Stimulated activated CD4-positive, alpha-beta T cell treated with anti-CD3 and anti-CD28 coated beads, Interleukin-12 subunit alpha, Interleukin-12 subunit beta, amount 100 ng/mL, for 48 hours (primary cell): ENCODE measurements at regions not wholly inside any gene's neighbourhood (a gene's known extent, or its start where the extent isn't known, plus 50 kb on each side); places are given as distances from the start of the nearest gene placed in this dataset.

Experiments
- DNase-seq, 3 donors: peaks; one replicate each; pipeline ENCODE4 v3.0.0-alpha.2; 2020; ENCODE audit warnings: low read depth in 2 of 3, low spot score in 1 of 3

DNA sequence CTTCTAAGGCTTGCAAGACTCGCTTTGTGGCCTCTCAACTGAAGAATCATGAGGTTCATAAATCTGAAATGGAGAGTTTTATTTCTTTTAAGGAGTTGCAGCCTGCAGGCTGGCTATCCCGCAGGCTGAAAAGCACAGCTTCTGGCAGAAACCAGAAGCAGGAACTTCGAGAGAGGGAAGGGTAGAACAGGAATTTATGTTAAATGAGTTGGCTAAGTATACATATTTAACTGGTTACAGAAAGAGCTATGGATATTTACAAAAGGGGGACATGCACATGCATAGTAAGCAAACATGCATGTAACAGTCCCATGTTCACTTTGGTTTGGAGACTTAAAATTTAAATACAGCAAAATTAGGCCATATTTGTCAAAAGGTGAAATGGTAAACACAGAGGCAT, 787.0 kb downstream of the TFAP2A start:
- DNase-seq: no peak

DNA sequence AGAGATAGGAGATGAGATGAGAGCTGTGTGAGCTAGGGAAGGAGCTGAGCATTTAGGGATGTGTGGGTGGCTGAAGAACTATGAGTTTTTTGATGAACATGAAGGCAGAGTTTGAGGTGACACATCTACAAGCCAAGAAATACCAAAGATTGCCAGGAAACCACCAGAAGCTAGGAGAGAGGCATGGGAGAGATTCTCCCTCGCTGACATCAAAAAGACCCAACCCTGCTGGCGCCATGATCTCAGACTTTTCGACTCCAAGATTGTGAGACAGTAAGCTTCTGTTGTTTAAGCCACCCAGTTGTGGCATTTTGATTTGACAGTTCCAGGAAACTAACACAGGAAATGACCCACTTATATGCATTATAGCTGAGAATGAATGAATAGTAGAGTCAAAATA, 790.9 kb downstream of the TFAP2A start:
- no peak for DNase-seq

DNA sequence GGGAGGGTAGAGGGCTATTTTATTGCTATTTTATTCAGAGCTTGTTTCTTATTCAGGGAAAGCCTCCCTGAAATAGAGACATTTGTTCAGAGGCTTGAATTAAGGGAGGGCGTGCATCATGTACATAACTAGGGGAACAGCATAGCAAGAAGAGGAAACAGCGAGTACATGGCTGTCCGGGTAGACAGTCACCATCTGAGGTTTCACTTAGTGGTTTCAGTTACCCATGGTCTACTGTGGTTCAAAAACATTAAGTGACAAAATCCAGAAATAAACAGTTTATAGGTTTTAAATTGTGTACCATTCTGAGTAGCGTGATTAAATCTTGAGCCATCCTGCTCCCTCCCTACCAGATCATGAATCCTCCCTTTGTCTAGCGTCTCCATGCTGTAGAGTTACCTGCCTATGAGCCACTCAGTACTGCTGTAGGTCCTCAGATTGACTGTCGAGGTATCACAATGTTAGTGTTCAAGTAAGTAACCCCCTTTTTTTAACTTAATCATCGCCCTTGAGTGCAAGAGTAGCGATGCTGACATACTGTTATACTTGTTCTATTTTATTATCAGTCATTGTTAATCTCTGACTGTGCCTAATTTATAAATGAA, 791.5 kb downstream of the TFAP2A start:
- no peak for DNase-seq

DNA sequence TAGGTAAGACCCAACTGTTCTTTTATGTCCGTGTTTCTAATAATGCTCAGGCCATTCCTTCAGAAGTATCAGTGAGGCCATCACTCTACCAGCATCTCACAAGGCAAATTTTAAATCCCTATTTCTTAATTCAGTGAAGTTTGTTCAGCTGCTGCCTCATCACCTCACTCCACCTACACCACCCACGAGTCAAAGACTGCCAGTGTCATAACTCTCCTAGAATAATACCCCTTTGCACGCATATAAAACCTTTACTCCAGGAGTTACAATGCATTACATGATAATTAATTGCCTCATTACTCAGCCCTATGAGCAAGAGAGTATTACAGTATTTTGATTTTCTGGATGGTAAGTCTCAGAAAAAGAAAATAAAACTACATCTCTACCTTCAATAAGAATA, 793.6 kb downstream of the TFAP2A start:
- DNase-seq: no peak

DNA sequence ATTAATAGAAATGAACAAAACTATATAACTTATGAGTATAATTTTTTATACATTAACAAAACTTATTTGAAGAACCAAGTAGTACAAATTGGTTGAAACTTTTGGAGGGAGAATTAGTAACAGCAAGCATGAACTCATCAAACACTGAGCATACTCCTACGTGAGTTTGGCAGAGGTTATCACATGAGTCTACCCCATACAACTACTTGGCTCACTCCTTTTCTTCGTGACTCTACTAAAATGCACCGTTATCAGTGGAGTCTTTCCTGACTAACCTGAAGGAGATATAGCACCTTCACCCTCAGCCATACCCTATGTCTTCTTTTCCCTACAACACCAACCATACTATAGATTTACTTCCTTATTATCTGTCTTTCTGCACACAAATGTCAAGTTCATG, 794.2 kb downstream of the TFAP2A start:
- DNase-seq: no peak

DNA sequence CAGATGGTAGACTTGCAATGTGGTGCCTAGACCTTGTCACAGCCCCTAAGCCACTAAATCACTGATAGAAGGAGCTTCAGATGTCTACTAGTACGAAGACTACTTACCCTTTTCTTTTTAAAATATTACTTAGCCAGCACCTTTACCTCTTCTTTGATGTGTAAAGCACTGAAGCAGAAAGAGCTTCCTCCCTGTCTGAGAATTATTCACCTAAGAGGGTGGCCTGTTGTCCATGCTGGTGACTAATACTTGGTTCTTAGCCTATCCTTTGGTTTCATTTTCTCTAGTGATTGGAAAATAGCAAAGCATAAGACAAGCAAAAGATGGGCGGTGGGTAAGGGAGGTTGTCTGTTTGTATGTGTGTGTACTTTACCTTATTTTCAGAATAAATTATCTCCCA, 794.6 kb downstream of the TFAP2A start:
- DNase-seq: no peak

DNA sequence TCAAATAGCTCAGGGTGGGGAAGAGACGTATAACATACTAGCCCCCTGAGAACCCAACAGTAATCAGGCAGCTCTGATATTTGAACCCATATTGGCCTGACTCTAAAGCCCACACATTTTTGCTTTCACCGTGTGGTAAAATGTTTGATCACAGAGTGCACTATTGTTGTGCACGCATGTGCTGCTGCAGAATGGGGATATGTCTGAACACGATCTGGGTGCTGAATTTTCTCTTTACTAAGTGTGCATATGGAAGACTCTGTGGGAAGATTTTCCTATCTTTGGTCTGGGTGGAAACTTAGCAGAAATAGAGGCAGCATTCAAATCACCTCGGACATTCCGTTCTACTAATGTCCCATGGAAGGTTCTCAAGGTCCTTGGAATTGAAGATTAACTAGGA, 800.1 kb downstream of the TFAP2A start:
- DNase-seq: no peak

DNA sequence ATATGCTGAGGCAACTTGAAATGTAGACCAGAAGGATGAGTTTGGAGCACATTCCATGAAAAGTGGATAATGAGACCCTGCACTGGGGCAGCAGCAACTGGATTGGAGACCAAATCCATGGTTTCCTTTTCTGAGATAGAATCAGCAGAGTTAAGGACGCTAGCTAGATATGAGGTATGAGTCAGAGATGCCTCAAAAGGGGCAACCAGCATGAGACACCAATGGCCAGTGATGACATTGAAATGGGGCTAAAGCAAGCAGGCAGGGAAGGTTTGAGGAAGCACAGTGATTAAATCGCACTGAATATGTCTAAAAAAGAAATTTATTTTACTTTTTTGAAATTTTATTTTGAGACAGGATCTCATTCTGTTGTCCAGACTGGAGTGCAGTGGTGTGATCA, 802.4 kb downstream of the TFAP2A start:
- no peak for DNase-seq

DNA sequence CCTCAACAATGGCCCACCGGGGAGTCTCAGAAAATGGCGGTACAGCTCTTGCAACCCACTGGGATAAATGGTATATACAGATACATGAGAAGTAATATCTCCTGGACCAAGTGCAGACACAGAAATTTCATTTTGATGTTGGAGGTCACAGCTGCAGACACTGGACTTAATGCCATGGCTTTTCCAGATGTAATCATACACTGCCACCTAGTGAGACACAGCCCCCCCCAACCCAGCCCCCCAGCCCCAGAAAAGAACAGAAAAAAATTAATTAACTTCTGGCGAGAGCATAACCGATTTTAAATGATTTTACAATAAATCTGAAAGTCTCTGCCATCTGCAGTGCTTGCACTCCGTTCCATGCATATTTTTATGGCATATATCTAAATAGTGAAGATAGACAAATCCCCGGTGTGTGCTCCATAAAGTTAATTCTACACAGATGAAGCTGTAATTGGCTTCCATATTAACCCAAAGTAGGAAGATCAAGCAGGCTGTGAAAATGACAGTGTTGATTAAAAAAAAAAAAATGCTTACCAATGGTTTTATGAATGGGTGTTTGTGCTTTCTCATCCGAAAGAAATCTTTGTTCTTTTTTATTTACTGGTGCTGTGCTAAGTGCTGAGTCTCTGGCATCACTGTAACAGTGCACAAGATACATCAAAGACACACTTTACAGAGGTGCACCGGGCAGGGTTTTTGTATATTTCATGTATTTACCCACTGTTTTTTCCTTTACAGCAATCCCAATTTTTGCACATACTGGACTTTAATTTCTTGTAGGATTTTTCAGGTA, 804.1 kb downstream of the TFAP2A start:
- DNase-seq: no peak

DNA sequence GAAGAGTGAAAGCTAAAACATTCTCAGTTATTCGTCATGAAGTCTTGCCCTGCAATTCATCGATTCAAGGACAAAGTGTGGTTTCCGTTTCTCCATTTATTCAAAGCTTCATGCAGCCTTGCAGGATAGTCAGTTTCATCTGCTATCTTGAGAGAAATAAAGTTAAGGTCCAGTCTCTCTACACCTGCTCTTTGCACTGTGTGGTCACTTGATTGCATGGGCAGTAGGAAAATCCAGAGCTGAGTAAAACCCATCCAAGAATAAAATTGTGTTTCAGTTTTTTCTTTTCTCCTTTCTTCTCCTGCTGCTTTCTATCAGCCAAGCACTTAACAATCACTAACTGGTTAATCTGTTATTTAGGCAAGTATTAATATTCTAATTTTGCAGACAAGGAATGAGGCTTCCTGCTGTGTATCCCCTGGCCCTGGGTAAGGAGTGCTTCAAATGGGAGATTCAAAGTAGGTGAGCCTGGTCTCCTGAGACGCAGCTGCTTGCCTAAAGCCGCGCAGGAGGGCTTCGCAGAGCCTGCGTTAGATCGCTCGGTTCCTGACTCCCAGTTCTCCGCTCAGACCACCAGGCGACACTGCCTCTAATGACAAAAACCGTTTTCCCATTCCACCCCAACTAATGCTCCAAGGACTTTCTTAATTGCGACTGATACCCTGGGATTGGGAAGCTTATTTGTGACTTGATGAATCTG, 808.3 kb downstream of the TFAP2A start:
- DNase-seq: no peak

DNA sequence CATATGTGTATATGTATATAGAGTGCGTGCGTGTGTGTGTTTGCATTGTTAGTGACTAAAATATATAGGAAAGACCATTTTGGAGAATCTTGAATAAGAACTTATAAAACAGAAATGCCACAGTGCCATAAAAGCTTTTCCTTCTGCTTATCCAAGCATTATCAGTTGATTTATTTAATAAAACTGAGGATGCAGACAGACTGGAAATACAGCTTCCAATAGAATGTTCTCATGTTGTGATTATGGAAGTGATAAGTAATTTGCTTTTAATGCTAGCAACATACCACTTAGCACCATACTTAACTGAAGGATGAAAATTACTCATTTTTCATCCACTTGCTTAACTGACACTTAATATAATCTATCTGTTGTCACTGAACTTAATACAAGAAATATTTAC, 820.1 kb downstream of the TFAP2A start:
- no peak for DNase-seq

DNA sequence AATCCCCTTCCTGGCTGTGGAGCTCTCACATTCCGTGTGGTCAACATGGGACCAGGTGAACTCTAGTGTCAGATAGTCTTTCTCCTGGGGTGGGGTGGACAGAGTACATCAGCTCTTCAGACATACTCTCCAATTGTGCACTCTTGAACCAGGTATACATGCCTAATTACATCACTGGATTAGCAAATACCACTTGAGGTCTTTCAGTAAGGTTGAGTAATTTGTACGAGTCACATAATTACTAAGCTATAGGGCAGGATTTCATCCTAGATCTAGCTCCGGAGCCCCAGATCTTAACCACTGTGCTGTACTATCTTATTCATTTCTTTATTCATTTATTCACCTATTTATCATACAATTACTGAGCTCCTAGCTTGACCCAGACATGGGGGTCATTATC, 821.3 kb downstream of the TFAP2A start:
- DNase-seq: no peak

DNA sequence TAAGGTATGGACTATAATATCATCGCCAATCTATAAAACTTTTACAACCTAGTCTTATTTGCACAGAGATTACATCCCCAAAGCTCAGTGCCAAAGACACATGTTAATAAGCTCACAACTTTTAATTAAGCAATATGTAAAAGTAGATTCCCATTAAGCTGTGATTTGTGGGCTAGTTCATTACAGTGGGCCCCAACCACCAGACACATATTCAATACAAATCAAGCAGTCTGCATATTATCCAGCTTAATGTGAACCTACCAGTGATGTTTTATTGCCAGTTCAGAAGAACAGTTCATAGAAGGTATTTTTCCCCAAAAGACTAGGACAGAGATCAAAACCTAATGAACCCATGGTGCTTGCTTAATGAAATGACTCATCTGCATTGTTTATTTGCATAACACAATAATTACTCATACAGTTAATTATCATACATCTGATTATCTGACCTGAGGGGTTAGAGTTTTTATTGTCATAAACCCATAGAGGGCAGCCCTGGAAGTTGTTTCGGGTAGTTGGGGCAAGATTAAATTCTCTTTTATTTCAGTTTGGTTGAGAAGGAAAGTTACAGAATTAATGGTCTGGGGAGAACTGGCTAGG, 831.0 kb downstream of the TFAP2A start:
- no peak for DNase-seq

DNA sequence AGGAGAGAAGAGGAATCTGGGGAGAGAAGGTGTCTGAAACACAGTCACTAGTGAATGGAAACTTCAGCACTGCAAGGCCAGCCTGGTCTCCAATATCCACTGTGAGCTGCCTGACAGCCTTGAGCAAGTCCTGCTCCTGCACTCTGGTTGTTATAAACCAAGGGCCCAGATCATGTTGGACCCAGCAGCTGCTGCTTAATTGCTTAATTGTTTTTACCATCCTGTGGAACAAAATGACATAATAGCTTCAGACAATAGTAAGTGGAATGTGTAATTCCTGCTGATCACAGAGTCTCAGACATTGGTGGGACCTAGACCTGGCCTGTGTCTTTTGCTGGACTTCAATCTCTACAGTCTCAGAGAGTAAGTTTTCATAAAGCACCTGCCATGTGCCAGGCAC, 833.7 kb downstream of the TFAP2A start:
- DNase-seq: no peak

DNA sequence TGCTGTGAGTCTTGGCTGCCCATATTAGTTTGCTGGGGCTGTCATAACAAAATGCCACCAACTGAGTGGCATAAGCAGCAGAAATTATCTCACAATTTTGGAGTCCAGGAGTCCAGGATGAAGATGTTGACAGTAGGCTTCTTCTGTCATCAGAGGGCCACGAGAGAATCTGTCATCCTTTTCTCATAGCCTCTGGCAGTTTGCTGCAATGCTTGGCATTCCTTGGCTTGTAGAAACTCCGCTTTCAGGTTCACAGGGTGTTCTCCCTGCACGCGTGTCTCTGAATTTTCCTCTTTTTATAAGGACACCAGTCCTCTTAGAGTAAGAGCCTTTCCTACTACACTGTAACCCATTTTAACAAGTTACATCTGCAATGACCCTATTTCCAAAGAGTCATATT, 838.4 kb downstream of the TFAP2A start:
- no peak for DNase-seq

DNA sequence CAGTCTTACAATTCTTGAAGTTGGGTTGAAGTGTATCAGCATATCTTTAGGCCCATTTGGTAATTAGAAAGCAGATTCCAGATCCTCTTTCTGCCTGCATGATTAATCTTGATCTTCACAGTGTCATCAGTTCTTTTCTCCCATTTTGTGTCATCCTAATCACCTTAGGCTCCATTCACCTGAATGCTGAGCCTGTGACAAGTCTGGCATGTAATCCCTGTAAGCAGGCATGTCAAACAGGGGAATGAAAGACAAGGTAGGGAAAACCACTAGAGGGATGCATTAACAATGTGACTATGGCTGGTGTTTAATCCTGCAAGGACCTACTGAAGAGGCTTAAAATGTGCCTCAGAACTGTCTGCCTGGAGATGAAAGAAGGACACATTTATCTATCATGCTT, 848.8 kb downstream of the TFAP2A start:
- no peak for DNase-seq

DNA sequence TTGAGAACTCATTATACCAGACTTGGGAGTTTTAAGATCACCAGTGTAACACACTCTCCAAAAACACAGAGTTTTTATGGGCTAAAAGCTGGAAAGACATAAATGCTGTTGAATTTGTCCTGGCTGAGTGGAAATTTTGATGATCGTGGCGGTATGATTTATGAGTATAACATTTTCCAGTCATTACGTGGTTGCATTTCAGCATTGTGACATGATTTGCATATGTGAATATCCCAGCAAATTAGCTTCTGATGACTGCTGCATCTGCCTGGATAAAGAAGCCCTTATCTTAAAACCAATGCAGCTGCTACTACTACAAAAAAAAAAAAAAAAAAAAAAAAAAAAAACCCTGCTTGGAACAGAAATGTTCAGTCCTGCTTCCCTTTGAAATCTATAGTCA, 850.9 kb downstream of the TFAP2A start:
- DNase-seq: no peak

DNA sequence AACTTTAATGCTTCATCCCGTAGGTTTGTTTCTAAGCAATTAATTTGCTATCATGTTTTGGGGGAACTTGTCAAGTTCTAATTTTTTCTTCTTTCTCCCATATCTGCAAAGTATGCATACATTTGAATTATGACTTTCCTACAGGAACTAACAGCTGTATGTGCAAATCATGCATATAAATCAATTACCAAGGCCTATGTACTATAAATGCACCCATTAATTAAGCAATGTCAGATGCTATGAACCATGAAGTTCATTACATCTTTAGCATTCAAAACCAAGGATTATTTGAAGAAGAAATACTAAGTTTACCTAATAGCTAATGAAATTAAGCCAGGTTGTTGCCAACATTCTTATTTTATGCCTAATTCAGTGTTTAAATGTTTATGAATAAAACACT, 851.3 kb downstream of the TFAP2A start:
- no peak for DNase-seq

DNA sequence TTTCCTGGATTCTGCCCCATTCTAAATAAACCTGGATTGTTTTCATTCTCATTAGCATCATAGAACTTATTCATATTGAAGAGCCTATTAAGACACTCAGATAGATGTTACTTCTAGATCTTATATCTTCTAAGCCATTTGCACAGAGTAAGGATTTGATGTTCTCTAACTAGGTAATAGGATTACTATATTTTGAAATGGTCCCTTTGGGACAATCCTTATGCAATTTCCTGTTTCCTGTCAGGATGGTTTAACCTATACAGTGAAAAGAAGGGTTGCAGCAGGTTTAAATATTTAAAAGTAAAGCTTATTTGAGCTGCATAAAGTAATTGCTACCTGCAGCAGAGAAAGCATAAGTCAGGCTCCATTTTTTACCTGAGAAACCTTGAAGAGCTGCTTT, 860.1 kb downstream of the TFAP2A start:
- no peak for DNase-seq

DNA sequence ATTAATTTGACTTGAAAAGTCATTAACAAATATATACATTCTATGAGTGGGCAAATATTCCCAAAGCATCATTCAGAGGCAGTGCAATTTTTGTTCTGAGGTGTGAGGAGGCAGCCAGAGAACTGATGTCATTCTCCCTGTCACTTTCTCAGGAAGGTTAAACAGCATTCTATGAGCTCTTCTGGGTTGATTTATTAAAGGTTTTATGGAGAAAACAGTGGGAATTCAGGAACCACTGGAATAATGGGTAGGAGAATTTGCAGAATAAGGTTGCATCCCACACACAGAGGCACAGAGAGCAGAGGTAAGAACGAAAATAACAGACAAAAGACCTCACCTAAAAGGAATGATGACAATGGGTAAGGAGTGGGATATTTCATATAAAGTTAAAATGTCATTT, 860.6 kb downstream of the TFAP2A start:
- DNase-seq: no peak

DNA sequence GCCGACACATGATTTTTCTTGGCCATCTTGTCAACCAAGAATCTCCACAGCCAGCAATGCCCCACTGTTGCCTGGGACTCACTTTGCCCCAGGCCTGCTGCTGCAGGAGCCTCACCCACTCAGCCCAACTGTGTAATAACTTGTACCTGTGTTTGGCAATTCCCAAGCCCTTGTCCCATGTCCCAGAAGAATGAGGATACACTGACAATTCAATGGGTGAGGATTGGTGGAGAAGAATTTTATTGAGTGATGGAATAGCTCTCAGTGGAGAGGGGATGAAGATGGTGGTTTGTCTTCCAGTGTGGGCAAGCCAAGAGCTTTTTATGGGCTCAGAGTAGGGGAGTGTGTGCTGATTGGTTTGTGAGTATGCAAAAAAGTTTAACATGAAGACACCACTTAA, 861.9 kb downstream of the TFAP2A start:
- no peak for DNase-seq

DNA sequence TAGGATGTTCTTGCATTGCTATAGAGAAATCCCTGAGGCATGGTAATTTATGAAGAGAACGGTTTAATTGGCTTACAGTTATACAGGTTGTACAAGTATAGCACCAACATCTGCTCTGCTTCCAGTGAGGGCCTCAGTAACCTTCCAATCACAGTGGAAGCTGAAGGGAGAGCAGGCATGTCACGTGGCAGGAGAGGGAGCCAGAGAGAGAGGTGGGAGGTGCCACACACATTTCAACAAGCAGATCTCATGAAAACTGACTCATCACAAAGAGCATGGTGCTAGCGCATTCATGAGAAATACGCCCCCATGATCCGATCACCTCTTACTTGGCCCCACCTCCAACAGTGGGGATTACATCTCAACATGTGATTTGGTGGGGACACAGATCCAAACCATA, 871.2 kb downstream of the TFAP2A start:
- DNase-seq: no peak
